Stimulated activated CD8-positive, alpha-beta memory T cell treated with anti-CD3 and anti-CD28 coated beads, Interleukin-2, amount 100 ng/mL, for 1 hour (primary cell): ENCODE measurements at regions not wholly inside any gene's neighbourhood (a gene's known extent, or its start where the extent isn't known, plus 50 kb on each side); places are given as distances from the start of the nearest gene placed in this dataset.

Experiments
- DNase-seq, 2 donors: peaks; one replicate each; pipeline ENCODE4 v3.0.0-alpha.2; 2020; ENCODE audit warnings: low read depth in 2 of 2

- no peak for DNase-seq
Measured at GRCh38 chr11:11044137-11044855, 186.4 kb upstream of the ZBED5 start.

- DNase-seq: no peak
Measured at GRCh38 chr11:11043721-11044120, 185.9 kb upstream of the ZBED5 start.

DNA sequence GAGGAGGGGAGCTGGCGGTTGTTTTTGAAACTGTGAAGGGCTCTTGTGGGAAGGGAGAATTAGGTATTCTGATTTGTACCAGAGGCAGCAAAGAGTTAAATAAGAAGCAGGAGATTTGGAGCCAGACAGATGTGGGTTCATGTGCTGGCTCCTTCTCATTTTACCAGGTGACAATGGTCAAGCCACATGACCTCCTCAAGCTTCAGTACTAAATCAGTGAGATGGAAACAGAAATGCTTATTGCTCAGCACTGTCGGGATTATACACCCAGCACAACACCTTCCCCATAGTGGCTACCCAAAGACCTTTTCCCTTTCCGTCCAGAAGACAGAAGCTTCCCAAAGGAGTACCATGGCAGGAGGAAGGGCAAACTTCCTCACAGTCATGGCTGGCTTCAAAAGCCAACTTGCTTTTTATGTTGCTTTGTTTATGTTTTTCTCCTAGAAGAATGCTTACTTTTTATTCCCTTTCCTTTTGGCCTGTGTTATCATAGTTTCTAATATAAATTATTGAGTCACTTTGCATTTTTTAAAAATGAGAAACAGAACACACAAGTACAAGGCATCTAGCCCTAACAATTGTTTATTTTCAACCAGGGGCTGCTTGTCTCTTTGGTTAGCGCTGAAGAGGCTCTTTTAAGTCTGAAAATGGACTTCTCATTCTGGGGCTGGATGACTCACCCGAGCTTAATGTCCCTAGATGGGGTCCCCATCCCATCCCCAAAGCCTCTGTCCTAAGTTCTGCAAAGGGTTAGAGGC is 181.5 kb upstream of the ZBED5 start:
- DNase-seq: no peak

DNA sequence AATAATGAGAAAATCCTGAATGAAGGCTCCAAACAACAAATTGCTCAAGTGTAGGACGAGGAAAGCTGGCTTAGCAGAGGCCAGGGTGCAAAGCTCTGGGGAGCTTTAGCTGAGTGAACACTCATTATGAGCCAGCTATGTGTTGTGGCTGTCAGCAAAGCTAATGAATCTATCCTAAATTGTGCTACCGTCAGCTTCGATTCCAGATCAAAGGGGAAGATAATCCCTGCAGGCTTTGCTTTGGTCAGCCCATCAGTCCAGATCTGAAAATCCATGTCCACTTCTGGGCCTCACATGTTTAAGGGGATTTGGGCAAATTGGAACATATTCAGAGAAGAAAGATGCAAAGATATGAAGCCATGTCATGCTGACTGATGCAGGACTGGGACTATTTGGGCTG is 180.9 kb upstream of the ZBED5 start:
- DNase-seq: no peak

- no peak for DNase-seq
Measured at GRCh38 chr11:11038352-11038751, 180.5 kb upstream of the ZBED5 start.

GRCh38 chr11:11036848-11037732 is 179.2 kb upstream of the ZBED5 start:
- DNase-seq: peak in 1 of 2 donors; percentile 10

DNA sequence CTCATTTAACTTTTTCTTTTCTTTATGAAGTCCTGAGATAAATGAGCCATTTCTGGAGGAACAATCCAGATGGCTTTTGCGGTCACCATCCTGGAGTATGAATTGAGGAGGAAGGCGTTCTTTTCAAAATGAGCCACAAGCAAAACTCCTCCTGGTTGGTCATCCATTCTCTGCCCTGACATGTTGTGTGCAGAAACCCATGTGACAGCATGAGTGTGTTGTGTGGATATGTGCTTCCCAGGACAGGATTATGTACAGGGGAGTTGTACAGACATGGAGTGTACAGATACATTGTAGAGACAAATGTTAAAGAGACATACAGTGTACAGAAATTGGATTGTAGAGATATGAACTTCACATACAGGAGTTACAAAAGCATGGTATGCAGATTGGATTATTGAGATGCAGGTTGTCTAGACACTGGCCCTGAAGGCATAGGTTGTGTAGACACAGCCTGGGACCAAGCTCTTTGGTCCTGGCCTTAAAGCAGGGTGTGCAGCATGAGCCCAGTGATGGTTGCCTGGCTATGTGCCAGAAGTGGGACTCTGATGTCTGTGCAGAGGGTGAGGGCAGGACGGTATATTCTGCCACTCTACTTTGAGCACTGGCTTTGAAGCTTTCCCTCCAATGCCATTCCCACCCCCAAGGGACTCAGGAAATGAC is 178.5 kb upstream of the ZBED5 start:
- DNase-seq: no peak

GRCh38 chr11:11035331-11035730 is 177.5 kb upstream of the ZBED5 start:
- no peak for DNase-seq

DNA sequence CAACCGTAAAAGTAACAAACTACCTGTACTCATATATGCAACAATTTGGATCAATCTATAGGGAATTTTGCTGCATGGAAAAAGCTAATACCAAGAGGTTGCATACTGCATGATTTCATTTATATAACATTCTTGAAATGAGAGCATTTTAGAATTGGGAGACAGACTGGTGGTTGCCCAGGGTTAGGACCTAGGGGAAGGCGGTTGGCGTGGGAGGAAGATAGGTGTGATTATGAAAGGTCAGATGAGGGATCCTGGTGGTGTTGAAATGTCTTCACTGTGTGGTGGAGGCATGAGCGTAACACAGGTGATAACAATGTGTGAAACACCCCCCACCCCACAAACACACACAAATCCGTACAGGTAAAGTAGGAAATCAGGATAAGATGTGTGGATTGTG is 176.6 kb upstream of the ZBED5 start:
- DNase-seq: no peak

- no peak for DNase-seq
Measured at GRCh38 chr11:11032066-11032465, 174.2 kb upstream of the ZBED5 start.

DNA sequence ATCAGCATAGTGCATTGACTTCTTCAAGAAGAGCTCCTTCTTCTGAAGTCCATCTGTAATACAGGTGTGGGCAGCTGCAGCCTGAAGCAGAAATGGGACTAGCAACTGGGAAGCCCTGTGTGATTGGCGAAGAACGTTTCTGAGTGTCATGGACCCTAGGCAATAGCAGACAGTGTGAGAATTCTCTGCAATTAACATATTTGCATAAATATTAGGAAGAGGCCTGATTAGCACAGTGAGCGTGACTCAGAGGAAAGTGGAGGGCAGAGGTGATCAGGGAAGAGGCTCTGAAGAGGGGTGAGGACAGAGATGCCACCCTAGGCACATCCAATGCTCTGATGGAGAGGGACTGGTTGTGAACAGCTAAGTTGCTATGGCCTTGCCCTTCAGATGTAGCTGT is 171.2 kb upstream of the ZBED5 start:
- DNase-seq: no peak

GRCh38 chr11:11028017-11028692 is 170.3 kb upstream of the ZBED5 start:
- DNase-seq: peak; percentile 42 to 62

DNA sequence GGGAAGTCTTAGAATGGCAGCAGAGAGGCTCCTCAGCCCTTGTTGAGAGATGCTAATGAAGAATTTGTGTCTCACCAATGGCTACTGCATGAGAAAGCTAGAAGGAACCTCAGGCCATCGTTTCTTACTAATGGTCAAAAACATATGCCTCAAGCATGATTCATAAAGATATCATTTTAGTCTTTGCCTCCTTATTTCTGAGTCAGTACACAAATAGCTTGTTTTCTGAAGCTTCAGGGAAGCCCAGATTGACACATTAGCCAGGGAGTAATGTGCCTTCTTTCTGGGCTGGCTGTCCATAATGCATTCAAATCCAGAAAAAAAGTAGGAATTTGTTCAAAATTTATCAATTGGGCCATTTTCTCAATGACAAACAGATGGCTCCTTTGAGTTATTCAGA is 169.4 kb upstream of the ZBED5 start:
- no peak for DNase-seq

DNA sequence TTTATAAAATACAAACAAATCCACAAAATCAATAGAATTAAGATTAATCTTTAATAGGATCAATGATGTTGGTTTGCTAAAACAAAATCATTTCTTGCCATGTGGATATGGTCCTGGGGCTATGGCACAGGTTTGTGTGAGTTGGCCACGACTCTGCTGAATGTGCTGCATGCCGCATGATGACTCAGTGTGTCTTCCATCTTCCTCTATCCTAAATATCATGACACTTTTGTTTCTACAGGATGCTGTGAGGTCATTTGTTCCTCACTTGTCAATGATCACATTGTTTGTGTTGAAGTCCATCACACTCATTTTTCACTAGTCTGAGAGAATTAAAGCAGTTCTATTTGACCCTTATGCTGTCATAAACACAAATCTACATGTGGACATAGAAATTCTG is 167.2 kb upstream of the ZBED5 start:
- no peak for DNase-seq

- no peak for DNase-seq
Measured at GRCh38 chr11:11022125-11022730, 164.4 kb upstream of the ZBED5 start.

GRCh38 chr11:11021563-11021962 is 163.7 kb upstream of the ZBED5 start:
- DNase-seq: no peak

- no peak for DNase-seq
Measured at GRCh38 chr11:11020747-11021149, 162.9 kb upstream of the ZBED5 start.

DNA sequence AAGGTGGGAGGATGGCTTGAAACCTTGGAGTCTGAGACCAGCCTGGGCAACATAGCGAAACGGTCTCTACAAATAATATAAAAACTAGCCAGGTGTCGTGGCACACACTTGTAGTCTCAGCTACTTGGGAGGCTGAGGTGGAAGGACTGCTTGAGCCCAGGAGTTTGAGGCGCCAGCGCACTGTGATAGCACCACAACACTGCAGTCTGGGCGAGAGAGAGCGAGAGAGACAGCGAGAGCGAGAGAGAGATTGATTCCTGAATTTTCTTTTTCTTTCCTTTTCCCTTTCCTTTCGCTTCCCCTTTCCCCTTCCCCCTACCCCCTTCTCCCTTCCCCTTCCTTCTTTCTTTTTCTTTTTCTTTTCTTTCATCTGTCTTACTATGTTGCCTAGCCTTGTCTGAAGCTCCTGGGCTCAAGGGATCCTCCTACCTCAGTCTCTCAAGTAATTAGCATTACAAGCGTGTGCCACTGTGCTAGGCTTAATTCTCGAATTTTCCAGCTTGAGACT is 162.4 kb upstream of the ZBED5 start:
- no peak for DNase-seq

- no peak for DNase-seq
Measured at GRCh38 chr11:11016943-11017342, 159.1 kb upstream of the ZBED5 start.

DNA sequence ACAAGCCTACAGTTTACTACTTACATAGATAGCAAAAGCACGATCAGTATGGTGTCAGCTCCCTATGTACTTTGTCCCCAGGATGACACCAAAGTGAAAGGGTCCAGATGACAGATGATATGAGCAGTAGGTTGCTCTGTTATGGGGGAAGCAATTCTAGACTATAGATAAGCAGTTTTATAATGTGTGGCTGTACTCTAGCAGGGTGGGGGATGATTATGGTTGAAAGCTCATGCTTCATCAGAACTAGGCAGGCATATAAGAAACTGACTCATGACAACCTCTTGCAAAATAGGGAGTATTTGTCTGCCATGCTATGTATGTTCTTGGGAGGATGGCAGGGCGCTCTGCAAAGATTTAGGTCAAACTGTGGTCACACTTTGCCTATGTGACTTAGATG is 158.2 kb upstream of the ZBED5 start:
- DNase-seq: no peak

- DNase-seq: no peak
Measured at GRCh38 chr11:11011617-11012016, 153.8 kb upstream of the ZBED5 start.
